WTC11 (cell line): ENCODE measurements at regions not wholly inside any gene's neighbourhood (a gene's known extent, or its start where the extent isn't known, plus 50 kb on each side); places are given as distances from the start of the nearest gene placed in this dataset.

Experiments used
- ATAC-seq: fragments of 200-7000 bp; cut with Tn5 transposase; 2 replicates; pipeline ENCODE4 v1.10.0; 2021; ENCODE audit warnings: mild to moderate bottlenecking, moderate library complexity
- CTCF ChIA-PET: fragments of 300-600 bp; sonication (Branson Sonifier 250); formaldehyde crosslinking; loops from one replicate; lab custom pipeline; 2021; ENCODE audit warnings: antibody characterized with exemption; lab: Charles Lee
- POLR2A ChIA-PET: fragments of 350-600 bp; sonication (Branson Sonifier 250); formaldehyde crosslinking; loops from one replicate; lab custom pipeline; 2021; ENCODE audit warnings: antibody characterized with exemption; lab: Charles Lee
- DNase-seq: peaks from one replicate; pipeline ENCODE4 v3.0.0; 2021; ENCODE audit warnings: low spot score
- H3K27ac Mint-ChIP-seq: 2 replicates; pipeline ENCODE4 v1.8.0; 2021; ENCODE audit warnings: mixed read lengths
- H3K27me3 Mint-ChIP-seq: 2 replicates; pipeline ENCODE4 v1.8.0; 2021; ENCODE audit warnings: low read depth, mild to moderate bottlenecking, moderate library complexity, mixed read lengths
- H3K36me3 Mint-ChIP-seq: 2 replicates; pipeline ENCODE4 v1.8.0; 2021; ENCODE audit warnings: mixed read lengths
- H3K4me1 Mint-ChIP-seq: 2 replicates; pipeline ENCODE4 v1.8.0; 2022; ENCODE audit warnings: mixed read lengths
- H3K4me3 Mint-ChIP-seq: 2 replicates; pipeline ENCODE4 v1.8.0; 2021; ENCODE audit warnings: mild to moderate bottlenecking, moderate library complexity, mixed read lengths
- H3K9me3 Mint-ChIP-seq: 2 replicates; pipeline ENCODE4 v1.8.0; 2021; ENCODE audit warnings: mixed read lengths
- EMX1 ChIP-seq: fragments of 250-450 bp; sonication (Bioruptor Pico); IDR thresholded peaks from 2 replicates; pipeline ENCODE4 v1.8.0; 2021; ENCODE audit warnings: mild to moderate bottlenecking
- GABPB1 ChIP-seq: sonication (generic); formaldehyde crosslinking; IDR thresholded peaks from 2 replicates; pipeline ENCODE4 v1.8.1; 2023; ENCODE audit warnings: mild to moderate bottlenecking, missing genetic modification reagents
- HMGA2 ChIP-seq: fragments of 250-450 bp; sonication (Bioruptor Pico); IDR thresholded peaks from 2 replicates; pipeline ENCODE4 v1.4.0; 2021; ENCODE audit warnings: mild to moderate bottlenecking, moderate library complexity
- JUN ChIP-seq: sonication (generic); formaldehyde crosslinking; IDR thresholded peaks from 2 replicates; pipeline ENCODE4 v1.8.0; 2023; ENCODE audit warnings: mild to moderate bottlenecking, missing genetic modification reagents
- NFATC4 ChIP-seq: fragments of 250-450 bp; sonication (Bioruptor Pico); IDR thresholded peaks from 2 replicates; pipeline ENCODE4 v1.9.0; 2021; ENCODE audit warnings: mild to moderate bottlenecking
- NFE2L1 ChIP-seq: sonication (generic); formaldehyde crosslinking; IDR thresholded peaks from 2 replicates; pipeline ENCODE4 v1.8.1; 2023; ENCODE audit warnings: missing genetic modification reagents
- NR2C2 ChIP-seq: sonication (generic); formaldehyde crosslinking; IDR thresholded peaks from 2 replicates; pipeline ENCODE4 v1.8.0; 2022; ENCODE audit warnings: mild to moderate bottlenecking, missing genetic modification reagents
- RORB ChIP-seq: fragments of 250-450 bp; sonication (Bioruptor Pico); IDR thresholded peaks from 2 replicates; pipeline ENCODE4 v1.9.0; 2021; ENCODE audit warnings: mild to moderate bottlenecking
- SOX15 ChIP-seq: fragments of 250-450 bp; sonication (Bioruptor Pico); IDR thresholded peaks from 2 replicates; pipeline ENCODE4 v1.9.0; 2021; ENCODE audit warnings: mild to moderate bottlenecking
- TCF7 ChIP-seq: sonication (generic); formaldehyde crosslinking; IDR thresholded peaks from 2 replicates; pipeline ENCODE4 v1.8.0; 2022; ENCODE audit warnings: mild to moderate bottlenecking, low read depth, missing genetic modification reagents, moderate library complexity
- ZNF121 ChIP-seq: sonication (generic); formaldehyde crosslinking; IDR thresholded peaks from 2 replicates; pipeline ENCODE4 v1.8.0; 2023; ENCODE audit warnings: missing genetic modification reagents
- ZNF138 ChIP-seq: sonication (generic); formaldehyde crosslinking; conservative IDR thresholded peaks from 2 replicates; pipeline ENCODE4 v1.8.1; 2022; ENCODE audit warnings: mild to moderate bottlenecking, moderate library complexity, missing genetic modification reagents
- ZNF232 ChIP-seq: sonication (generic); formaldehyde crosslinking; IDR thresholded peaks from 2 replicates; pipeline ENCODE4 v1.8.0; 2022; ENCODE audit warnings: mild to moderate bottlenecking, missing genetic modification reagents
- ZNF263 ChIP-seq: sonication (generic); formaldehyde crosslinking; IDR thresholded peaks from 2 replicates; pipeline ENCODE4 v1.8.1; 2022; ENCODE audit warnings: low read depth, mild to moderate bottlenecking, moderate library complexity, missing genetic modification reagents
- ZNF671 ChIP-seq: fragments of 250-450 bp; sonication (Bioruptor Pico); IDR thresholded peaks from 2 replicates; pipeline ENCODE4 v1.8.0; 2021; ENCODE audit warnings: mild to moderate bottlenecking
- TF ChIP-seq, protein P1 (sequence below): fragments of 250-450 bp; sonication (Bioruptor Pico); IDR thresholded peaks from 2 replicates; pipeline ENCODE4 v1.9.0; 2021; ENCODE audit warnings: mild to moderate bottlenecking
- TF ChIP-seq, protein P2 (sequence below): sonication (generic); formaldehyde crosslinking; IDR thresholded peaks from 2 replicates; pipeline ENCODE4 v1.8.1; 2023; ENCODE audit warnings: mild to moderate bottlenecking, moderate library complexity, missing genetic modification reagents
- TF ChIP-seq, protein P3 (sequence below): sonication (generic); formaldehyde crosslinking; IDR thresholded peaks from 2 replicates; pipeline ENCODE4 v1.8.0; 2022; ENCODE audit warnings: mild to moderate bottlenecking, missing genetic modification reagents
- TF ChIP-seq, protein P4 (sequence below): sonication (generic); formaldehyde crosslinking; IDR thresholded peaks from 2 replicates; pipeline ENCODE4 v1.8.1; 2022; ENCODE audit warnings: low read depth, missing genetic modification reagents, borderline replicate concordance
- TF ChIP-seq, protein P5 (sequence below): sonication (generic); formaldehyde crosslinking; IDR thresholded peaks from 2 replicates; pipeline ENCODE4 v1.8.0; 2022; ENCODE audit warnings: mild to moderate bottlenecking, missing genetic modification reagents
- TF ChIP-seq, protein P6 (sequence below): sonication (generic); formaldehyde crosslinking; IDR thresholded peaks from 2 replicates; pipeline ENCODE4 v1.8.1; 2023; ENCODE audit warnings: mild to moderate bottlenecking, missing genetic modification reagents, moderate library complexity
- TF ChIP-seq, protein P7 (sequence below): sonication (generic); formaldehyde crosslinking; IDR thresholded peaks from 2 replicates; pipeline ENCODE4 v1.8.1; 2022; ENCODE audit warnings: mild to moderate bottlenecking, missing genetic modification reagents, moderate library complexity, borderline replicate concordance
- TF ChIP-seq, protein P8 (sequence below): fragments of 250-450 bp; sonication (Bioruptor Pico); IDR thresholded peaks from 2 replicates; pipeline ENCODE4 v1.9.0; 2021; ENCODE audit warnings: mild to moderate bottlenecking, borderline replicate concordance

DNA sequence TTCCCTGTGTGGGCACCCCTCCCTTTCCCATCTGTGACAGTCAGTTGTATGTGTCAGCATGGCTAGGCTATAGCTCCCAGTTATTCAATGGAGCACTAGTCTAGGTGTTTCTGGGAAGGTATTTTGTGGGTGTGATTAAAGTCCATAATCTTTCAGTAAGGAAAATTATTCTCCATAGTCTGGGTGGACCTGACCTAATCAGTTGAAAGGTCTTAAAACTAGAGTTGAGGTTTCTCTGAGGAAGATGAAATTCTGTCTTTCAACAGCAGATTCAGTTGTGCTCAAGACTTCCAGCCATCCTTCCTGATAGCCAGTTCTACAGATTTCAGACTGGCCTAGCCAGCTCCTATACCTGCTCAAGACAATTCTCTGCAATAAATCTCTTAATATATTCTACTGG is 284.6 kb upstream of the PROK2 start:
- H3K4me1 Mint-ChIP-seq = no peaks in the 10 kb centered on the region
- no peak overlapping the region for H3K27ac Mint-ChIP-seq
- ATAC-seq (no peak), DNase-seq (no peak)
- H3K36me3 Mint-ChIP-seq = no peaks in the 10 kb centered on the region
- H3K4me3 Mint-ChIP-seq = no peak overlapping the region
- ChIA-PET CTCF (no interaction called here), POLR2A (no interaction called here)
- H3K27me3 Mint-ChIP-seq = no peaks in the 10 kb centered on the region
- peaks cover 8% of the 10 kb centered on the region; the same call in 1 of the 2 replicates for H3K9me3 Mint-ChIP-seq
- no peak for TF ChIP-seq HMGA2 (CRISPR knock-in tag)
- TF ChIP-seq ZNF671 (CRISPR knock-in tag) = no peak
- no peak for TF ChIP-seq EMX1 (CRISPR knock-in tag)
- no peak for TF ChIP-seq JUN (CRISPR knock-in tag)
- no peak for TF ChIP-seq ZNF263 (CRISPR knock-in tag)
- TF ChIP-seq, protein P1, sequence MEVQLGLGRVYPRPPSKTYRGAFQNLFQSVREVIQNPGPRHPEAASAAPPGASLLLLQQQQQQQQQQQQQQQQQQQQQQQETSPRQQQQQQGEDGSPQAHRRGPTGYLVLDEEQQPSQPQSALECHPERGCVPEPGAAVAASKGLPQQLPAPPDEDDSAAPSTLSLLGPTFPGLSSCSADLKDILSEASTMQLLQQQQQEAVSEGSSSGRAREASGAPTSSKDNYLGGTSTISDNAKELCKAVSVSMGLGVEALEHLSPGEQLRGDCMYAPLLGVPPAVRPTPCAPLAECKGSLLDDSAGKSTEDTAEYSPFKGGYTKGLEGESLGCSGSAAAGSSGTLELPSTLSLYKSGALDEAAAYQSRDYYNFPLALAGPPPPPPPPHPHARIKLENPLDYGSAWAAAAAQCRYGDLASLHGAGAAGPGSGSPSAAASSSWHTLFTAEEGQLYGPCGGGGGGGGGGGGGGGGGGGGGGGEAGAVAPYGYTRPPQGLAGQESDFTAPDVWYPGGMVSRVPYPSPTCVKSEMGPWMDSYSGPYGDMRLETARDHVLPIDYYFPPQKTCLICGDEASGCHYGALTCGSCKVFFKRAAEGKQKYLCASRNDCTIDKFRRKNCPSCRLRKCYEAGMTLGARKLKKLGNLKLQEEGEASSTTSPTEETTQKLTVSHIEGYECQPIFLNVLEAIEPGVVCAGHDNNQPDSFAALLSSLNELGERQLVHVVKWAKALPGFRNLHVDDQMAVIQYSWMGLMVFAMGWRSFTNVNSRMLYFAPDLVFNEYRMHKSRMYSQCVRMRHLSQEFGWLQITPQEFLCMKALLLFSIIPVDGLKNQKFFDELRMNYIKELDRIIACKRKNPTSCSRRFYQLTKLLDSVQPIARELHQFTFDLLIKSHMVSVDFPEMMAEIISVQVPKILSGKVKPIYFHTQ (CRISPR knock-in tag) = no peak
- no peak for TF ChIP-seq TCF7 (CRISPR knock-in tag)
- TF ChIP-seq, protein P2, sequence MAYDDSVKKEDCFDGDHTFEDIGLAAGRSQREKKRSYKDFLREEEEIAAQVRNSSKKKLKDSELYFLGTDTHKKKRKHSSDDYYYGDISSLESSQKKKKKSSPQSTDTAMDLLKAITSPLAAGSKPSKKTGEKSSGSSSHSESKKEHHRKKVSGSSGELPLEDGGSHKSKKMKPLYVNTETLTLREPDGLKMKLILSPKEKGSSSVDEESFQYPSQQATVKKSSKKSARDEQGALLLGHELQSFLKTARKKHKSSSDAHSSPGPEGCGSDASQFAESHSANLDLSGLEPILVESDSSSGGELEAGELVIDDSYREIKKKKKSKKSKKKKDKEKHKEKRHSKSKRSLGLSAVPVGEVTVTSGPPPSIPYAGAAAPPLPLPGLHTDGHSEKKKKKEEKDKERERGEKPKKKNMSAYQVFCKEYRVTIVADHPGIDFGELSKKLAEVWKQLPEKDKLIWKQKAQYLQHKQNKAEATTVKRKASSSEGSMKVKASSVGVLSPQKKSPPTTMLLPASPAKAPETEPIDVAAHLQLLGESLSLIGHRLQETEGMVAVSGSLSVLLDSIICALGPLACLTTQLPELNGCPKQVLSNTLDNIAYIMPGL (CRISPR knock-in tag) = no peak
- TF ChIP-seq NR2C2 (CRISPR knock-in tag) = no peak
- no peak for TF ChIP-seq ZNF138 (CRISPR knock-in tag)
- TF ChIP-seq RORB = no peak
- TF ChIP-seq, protein P3, sequence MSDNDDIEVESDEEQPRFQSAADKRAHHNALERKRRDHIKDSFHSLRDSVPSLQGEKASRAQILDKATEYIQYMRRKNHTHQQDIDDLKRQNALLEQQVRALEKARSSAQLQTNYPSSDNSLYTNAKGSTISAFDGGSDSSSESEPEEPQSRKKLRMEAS (CRISPR knock-in tag) = no peak
- no peak for TF ChIP-seq ZNF232 (CRISPR knock-in tag)

DNA sequence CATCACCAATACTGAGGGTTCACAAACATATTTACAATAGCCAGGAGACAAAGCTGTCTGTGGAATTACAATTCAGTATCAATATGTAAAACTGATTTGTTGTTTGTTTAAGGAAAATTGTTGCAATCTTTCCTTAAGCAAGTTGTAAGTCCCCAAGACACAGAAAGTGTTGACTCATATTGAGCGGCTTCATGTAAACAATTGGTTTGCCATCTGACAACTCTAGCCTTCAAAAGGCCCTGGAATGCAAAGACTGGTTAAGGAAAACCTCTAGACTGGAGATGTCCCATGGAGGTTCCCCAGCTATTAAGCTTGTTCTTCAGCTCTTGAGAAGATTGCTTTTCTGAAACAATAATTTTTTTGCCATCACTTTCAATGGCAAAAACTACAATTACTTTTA is 283.7 kb upstream of the PROK2 start:
- ChIA-PET POLR2A (no interaction called here), CTCF (no interaction called here)
- ATAC-seq = no peak
- TF ChIP-seq NFATC4 (CRISPR knock-in tag) = no peak
- TF ChIP-seq, protein P4, sequence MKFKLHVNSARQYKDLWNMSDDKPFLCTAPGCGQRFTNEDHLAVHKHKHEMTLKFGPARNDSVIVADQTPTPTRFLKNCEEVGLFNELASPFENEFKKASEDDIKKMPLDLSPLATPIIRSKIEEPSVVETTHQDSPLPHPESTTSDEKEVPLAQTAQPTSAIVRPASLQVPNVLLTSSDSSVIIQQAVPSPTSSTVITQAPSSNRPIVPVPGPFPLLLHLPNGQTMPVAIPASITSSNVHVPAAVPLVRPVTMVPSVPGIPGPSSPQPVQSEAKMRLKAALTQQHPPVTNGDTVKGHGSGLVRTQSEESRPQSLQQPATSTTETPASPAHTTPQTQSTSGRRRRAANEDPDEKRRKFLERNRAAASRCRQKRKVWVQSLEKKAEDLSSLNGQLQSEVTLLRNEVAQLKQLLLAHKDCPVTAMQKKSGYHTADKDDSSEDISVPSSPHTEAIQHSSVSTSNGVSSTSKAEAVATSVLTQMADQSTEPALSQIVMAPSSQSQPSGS (CRISPR knock-in tag) = no peak
- TF ChIP-seq, protein P5, sequence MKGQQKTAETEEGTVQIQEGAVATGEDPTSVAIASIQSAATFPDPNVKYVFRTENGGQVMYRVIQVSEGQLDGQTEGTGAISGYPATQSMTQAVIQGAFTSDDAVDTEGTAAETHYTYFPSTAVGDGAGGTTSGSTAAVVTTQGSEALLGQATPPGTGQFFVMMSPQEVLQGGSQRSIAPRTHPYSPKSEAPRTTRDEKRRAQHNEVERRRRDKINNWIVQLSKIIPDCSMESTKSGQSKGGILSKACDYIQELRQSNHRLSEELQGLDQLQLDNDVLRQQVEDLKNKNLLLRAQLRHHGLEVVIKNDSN (CRISPR knock-in tag) = no peak
- TF ChIP-seq GABPB1 (CRISPR knock-in tag) = no peak
- TF ChIP-seq, protein P6, sequence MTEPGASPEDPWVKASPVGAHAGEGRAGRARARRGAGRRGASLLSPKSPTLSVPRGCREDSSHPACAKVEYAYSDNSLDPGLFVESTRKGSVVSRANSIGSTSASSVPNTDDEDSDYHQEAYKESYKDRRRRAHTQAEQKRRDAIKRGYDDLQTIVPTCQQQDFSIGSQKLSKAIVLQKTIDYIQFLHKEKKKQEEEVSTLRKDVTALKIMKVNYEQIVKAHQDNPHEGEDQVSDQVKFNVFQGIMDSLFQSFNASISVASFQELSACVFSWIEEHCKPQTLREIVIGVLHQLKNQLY (CRISPR knock-in tag) = no peak
- TF ChIP-seq SOX15 (CRISPR knock-in tag) = no peak
- TF ChIP-seq, protein P7, sequence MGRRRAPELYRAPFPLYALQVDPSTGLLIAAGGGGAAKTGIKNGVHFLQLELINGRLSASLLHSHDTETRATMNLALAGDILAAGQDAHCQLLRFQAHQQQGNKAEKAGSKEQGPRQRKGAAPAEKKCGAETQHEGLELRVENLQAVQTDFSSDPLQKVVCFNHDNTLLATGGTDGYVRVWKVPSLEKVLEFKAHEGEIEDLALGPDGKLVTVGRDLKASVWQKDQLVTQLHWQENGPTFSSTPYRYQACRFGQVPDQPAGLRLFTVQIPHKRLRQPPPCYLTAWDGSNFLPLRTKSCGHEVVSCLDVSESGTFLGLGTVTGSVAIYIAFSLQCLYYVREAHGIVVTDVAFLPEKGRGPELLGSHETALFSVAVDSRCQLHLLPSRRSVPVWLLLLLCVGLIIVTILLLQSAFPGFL (CRISPR knock-in tag) = no peak
- no peak for TF ChIP-seq ZNF121 (CRISPR knock-in tag)
- TF ChIP-seq, protein P8, sequence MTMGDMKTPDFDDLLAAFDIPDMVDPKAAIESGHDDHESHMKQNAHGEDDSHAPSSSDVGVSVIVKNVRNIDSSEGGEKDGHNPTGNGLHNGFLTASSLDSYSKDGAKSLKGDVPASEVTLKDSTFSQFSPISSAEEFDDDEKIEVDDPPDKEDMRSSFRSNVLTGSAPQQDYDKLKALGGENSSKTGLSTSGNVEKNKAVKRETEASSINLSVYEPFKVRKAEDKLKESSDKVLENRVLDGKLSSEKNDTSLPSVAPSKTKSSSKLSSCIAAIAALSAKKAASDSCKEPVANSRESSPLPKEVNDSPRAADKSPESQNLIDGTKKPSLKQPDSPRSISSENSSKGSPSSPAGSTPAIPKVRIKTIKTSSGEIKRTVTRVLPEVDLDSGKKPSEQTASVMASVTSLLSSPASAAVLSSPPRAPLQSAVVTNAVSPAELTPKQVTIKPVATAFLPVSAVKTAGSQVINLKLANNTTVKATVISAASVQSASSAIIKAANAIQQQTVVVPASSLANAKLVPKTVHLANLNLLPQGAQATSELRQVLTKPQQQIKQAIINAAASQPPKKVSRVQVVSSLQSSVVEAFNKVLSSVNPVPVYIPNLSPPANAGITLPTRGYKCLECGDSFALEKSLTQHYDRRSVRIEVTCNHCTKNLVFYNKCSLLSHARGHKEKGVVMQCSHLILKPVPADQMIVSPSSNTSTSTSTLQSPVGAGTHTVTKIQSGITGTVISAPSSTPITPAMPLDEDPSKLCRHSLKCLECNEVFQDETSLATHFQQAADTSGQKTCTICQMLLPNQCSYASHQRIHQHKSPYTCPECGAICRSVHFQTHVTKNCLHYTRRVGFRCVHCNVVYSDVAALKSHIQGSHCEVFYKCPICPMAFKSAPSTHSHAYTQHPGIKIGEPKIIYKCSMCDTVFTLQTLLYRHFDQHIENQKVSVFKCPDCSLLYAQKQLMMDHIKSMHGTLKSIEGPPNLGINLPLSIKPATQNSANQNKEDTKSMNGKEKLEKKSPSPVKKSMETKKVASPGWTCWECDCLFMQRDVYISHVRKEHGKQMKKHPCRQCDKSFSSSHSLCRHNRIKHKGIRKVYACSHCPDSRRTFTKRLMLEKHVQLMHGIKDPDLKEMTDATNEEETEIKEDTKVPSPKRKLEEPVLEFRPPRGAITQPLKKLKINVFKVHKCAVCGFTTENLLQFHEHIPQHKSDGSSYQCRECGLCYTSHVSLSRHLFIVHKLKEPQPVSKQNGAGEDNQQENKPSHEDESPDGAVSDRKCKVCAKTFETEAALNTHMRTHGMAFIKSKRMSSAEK (CRISPR knock-in tag) = no peak
- TF ChIP-seq EMX1 (CRISPR knock-in tag) = no peak
- no peak for TF ChIP-seq NFE2L1 (CRISPR knock-in tag)
- peaks cover 6% of the 10 kb centered on the region; the same call in 1 of the 2 replicates for H3K27me3 Mint-ChIP-seq
- H3K4me1 Mint-ChIP-seq = no peaks in the 10 kb centered on the region
- no peak overlapping the region for H3K27ac Mint-ChIP-seq
- H3K4me3 Mint-ChIP-seq = no peak overlapping the region
- no peak for DNase-seq
- H3K9me3 Mint-ChIP-seq = peaks cover 17% of the 10 kb centered on the region
- H3K36me3 Mint-ChIP-seq = peaks cover 9% of the 10 kb centered on the region
